ENCODE measurements at regions not wholly inside any gene's neighbourhood (a gene's known extent, or its start where the extent isn't known, plus 50 kb on each side); places are given as distances from the start of the nearest gene placed in this dataset.

DNA sequence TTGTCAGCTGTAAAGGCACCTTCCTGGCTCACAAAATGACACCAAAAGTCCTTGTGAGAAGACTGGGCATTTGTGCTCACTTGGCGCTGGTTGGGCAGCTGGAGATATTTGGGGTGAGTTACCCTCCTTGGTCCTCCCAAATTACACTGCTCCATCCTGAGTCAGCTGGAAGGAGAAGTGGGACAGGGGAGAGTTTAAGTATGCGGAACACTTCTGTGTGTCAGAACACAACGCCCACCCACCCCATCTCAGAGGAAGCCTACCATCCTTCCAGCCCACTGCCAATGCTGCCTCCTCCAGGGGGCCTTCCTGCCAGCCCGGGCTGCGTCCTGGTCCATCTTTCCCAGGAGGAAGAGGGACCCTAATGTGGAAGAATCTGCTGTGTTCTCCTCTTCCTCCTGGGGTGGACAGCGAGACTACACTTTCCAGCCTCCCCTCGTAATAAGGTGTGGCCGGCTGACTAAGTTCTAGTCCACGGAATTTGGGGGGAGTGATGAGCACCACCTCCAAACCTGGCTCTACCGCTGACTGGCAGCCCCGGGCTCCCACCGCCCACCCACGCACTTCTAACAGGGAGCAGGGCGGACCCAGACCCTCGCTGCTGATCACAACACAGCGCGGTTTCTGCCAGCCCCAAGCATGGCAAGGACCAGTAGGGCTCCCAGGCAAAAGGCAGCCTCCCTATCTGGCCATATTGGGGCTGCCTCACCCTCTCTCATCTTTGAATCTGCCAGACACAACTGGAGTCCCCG lies 265.0 kb downstream of the XXYLT1 start:
- no peak for TF ChIP-seq ZNF274 (IDR thresholded peaks at IDR 0.05; ENCODE audit: low read depth, low read length)
- no peak for TF ChIP-seq YY1 (IDR thresholded peaks at IDR 0.05; ENCODE audit: insufficient read depth, insufficient read length)
- no peak for TF ChIP-seq SUZ12 (IDR thresholded peaks at IDR 0.05; ENCODE audit: extremely low read depth, insufficient read depth, insufficient read length)

Data from NT2/D1 (cell line).